GM13977 (cell line): ENCODE measurements at regions not wholly inside any gene's neighbourhood (a gene's known extent, or its start where the extent isn't known, plus 50 kb on each side); places are given as distances from the start of the nearest gene placed in this dataset.

ENCODE experiments used
- DNase-seq: peaks from one replicate; pipeline ENCODE4 v3.0.0; 2012; ENCODE audit warnings: low spot score
- CTCF ChIP-seq: IDR thresholded peaks from 2 replicates; pipeline ENCODE4 v1.5.1; 2012; ENCODE audit warnings: mild to moderate bottlenecking, control low read depth; ENCODE audit not compliant: insufficient read depth; ENCODE audit errors: extremely low read depth, missing control alignments
- in situ Hi-C: fragments of 300-500 bp; cut with MboI; formaldehyde crosslinking; loops from one replicate; pipeline ENCODE4 v1.12.0; 2022; ENCODE audit warnings: low sequenced_read_pairs, low pct_unique_long_range_greater_than_20kb, mixed read lengths, inconsistent platforms; ENCODE audit not compliant: unreplicated experiment

DNA sequence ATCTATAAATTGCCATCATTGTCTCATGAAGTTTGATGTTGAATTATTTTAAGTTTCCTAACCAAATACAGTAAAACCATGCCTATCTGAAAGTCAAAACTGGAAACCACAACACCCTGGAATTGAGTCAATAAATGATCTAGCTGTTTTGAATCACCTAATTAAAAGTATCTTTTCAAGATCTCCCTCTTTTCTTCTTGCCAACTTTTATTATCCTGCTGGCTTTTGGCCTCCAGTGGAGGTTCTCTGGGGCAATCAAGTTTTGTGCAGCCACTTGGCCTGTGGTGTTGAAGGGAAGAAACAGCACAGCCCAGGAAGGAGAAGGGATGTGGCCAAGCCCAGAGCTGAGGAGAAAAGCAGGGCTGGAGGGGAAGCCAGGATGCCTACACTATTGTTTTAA, 255.4 kb downstream of the COG6 start:
- no peak for TF ChIP-seq CTCF
- in situ Hi-C loops = no loop called here
- no peak for DNase-seq

DNA sequence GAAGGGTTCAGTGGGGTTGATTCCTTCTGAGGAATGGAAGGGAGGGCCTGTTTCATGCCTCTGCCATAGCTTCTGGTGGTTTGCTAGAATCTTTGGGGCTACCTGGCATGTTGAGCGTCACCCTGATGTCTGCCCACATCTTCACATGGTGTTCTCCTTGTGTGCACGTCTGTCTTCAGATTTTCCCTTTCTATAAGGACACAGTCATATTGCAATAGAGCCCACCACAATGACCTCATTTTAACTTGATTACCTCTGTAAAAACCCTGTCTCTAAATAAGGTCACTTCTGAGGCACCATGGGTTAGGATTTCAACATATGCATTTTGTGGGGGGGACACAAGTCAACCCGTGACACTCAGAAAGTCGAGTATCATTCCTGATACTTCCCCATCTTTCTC, 257.9 kb downstream of the COG6 start:
- in situ Hi-C loops = no loop called here
- no peak for DNase-seq
- no peak for TF ChIP-seq CTCF

GRCh38 chr13:39913928-39914327, 258.5 kb downstream of the COG6 start:
- DNase-seq = no peak
- in situ Hi-C loops = no loop called here
- no peak for TF ChIP-seq CTCF

- TF ChIP-seq CTCF = no peak
- DNase-seq = no peak
- in situ Hi-C loops = no loop called here
Observed at GRCh38 chr13:39915418-39915817, 260.0 kb downstream of the COG6 start.

GRCh38 chr13:39916330-39916729, 260.9 kb downstream of the COG6 start:
- TF ChIP-seq CTCF = no peak
- in situ Hi-C loops = no loop called here
- DNase-seq = no peak

- DNase-seq = no peak
- TF ChIP-seq CTCF = no peak
- in situ Hi-C loops = no loop called here
Observed at GRCh38 chr13:39918620-39919236, 263.3 kb downstream of the COG6 start.

DNA sequence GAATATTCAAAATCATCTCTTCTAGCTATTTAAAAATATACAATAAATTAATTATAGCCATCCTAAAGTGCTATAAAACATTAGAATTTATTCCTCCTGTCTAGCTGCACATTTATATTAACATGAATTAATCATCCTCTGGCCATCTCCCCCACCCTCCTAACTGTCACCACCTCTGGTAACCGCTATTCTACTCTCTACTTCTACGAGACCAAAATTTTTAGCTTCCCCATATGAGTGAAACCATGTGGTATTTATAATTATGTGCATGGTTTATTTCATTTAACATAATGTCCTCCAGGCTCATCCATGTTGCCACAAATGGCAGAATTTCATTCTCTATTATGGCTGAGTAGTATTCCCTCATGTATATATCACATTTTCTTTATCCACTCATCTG, 265.2 kb downstream of the COG6 start:
- in situ Hi-C loops = no loop called here

More for the DNA sequence above, 265.2 kb downstream of the COG6 start:
- TF ChIP-seq CTCF = no peak
- no peak for DNase-seq
